ENCODE measurements at regions not wholly inside any gene's neighbourhood (a gene's known extent, or its start where the extent isn't known, plus 50 kb on each side); places are given as distances from the start of the nearest gene placed in this dataset.

- no peak for DNase-seq (ENCODE audit: low spot score)
Measured at GRCh38 chr6:139676718-139677117, 302.3 kb upstream of the CITED2 start.

GRCh38 chr6:139666284-139666683 lies 291.8 kb upstream of the CITED2 start:
- no peak for DNase-seq (ENCODE audit: low spot score)

GRCh38 chr6:139663996-139664395 lies 289.5 kb upstream of the CITED2 start:
- no peak for DNase-seq (ENCODE audit: low spot score)

GRCh38 chr6:139659711-139660110 lies 285.3 kb upstream of the CITED2 start:
- no peak for DNase-seq (ENCODE audit: low spot score)

- no peak for DNase-seq (ENCODE audit: low spot score)
Measured at GRCh38 chr6:139659196-139659595, 284.7 kb upstream of the CITED2 start.

GRCh38 chr6:139657119-139657518 lies 282.7 kb upstream of the CITED2 start:
- DNase-seq (ENCODE audit: low spot score) = no peak

- DNase-seq (ENCODE audit: low spot score) = no peak
Measured at GRCh38 chr6:139655783-139656705, 281.6 kb upstream of the CITED2 start.

GRCh38 chr6:139654888-139655782 lies 280.7 kb upstream of the CITED2 start:
- DNase-seq (ENCODE audit: low spot score) = no peak

GRCh38 chr6:139654309-139654708 lies 279.9 kb upstream of the CITED2 start:
- DNase-seq (ENCODE audit: low spot score) = no peak

GRCh38 chr6:139653111-139653510 lies 278.7 kb upstream of the CITED2 start:
- no peak for DNase-seq (ENCODE audit: low spot score)

- DNase-seq (ENCODE audit: low spot score) = no peak
Measured at GRCh38 chr6:139650941-139651340, 276.5 kb upstream of the CITED2 start.

- no peak for DNase-seq (ENCODE audit: low spot score)
Measured at GRCh38 chr6:139649732-139650131, 275.3 kb upstream of the CITED2 start.

GRCh38 chr6:139649128-139649527 lies 274.7 kb upstream of the CITED2 start:
- DNase-seq (ENCODE audit: low spot score) = no peak

GRCh38 chr6:139648430-139649000 lies 274.1 kb upstream of the CITED2 start:
- no peak for DNase-seq (ENCODE audit: low spot score)

- no peak for DNase-seq (ENCODE audit: low spot score)
Measured at GRCh38 chr6:139647841-139648240, 273.4 kb upstream of the CITED2 start.

GRCh38 chr6:139647016-139647415 lies 272.6 kb upstream of the CITED2 start:
- no peak for DNase-seq (ENCODE audit: low spot score)

GRCh38 chr6:139644821-139645220 lies 270.4 kb upstream of the CITED2 start:
- no peak for DNase-seq (ENCODE audit: low spot score)

GRCh38 chr6:139643986-139644385 lies 269.5 kb upstream of the CITED2 start:
- DNase-seq (ENCODE audit: low spot score) = no peak

- no peak for DNase-seq (ENCODE audit: low spot score)
Measured at GRCh38 chr6:139642346-139642745, 267.9 kb upstream of the CITED2 start.

GRCh38 chr6:139641376-139641775 lies 266.9 kb upstream of the CITED2 start:
- no peak for DNase-seq (ENCODE audit: low spot score)

GRCh38 chr6:139640921-139641320 lies 266.5 kb upstream of the CITED2 start:
- no peak for DNase-seq (ENCODE audit: low spot score)

GRCh38 chr6:139640448-139640847 lies 266.0 kb upstream of the CITED2 start:
- DNase-seq (ENCODE audit: low spot score) = no peak

GRCh38 chr6:139639507-139639906 lies 265.1 kb upstream of the CITED2 start:
- no peak for DNase-seq (ENCODE audit: low spot score)
